HuH-7.5 (cell line): ENCODE measurements at regions not wholly inside any gene's neighbourhood (a gene's known extent, or its start where the extent isn't known, plus 50 kb on each side); places are given as distances from the start of the nearest gene placed in this dataset.

Source experiments
- DNase-seq: peaks from one replicate; pipeline ENCODE4 v3.0.0; 2011; ENCODE audit warnings: low spot score

- DNase-seq, result no peak
Observed at GRCh38 chr13:109397285-109397684, 389.1 kb downstream of the IRS2 start.

GRCh38 chr13:109396266-109396665 is 390.1 kb downstream of the IRS2 start:
- DNase-seq, result no peak

GRCh38 chr13:109395014-109395413 is 391.4 kb downstream of the IRS2 start:
- DNase-seq, result no peak

- no peak for DNase-seq
Observed at GRCh38 chr13:109394311-109394988, 391.9 kb downstream of the IRS2 start.

- DNase-seq, result no peak
Observed at GRCh38 chr13:109393045-109393444, 393.3 kb downstream of the IRS2 start.

GRCh38 chr13:109390391-109390790 is 396.0 kb downstream of the IRS2 start:
- DNase-seq, result no peak

- DNase-seq, result no peak
Observed at GRCh38 chr13:109389892-109390345, 396.5 kb downstream of the IRS2 start.

- DNase-seq, result no peak
Observed at GRCh38 chr13:109389456-109389855, 396.9 kb downstream of the IRS2 start.

- DNase-seq, result no peak
Observed at GRCh38 chr13:109387471-109387870, 398.9 kb downstream of the IRS2 start.

GRCh38 chr13:109385242-109385560 is 401.2 kb downstream of the IRS2 start:
- no peak for DNase-seq

- DNase-seq, result no peak
Observed at GRCh38 chr13:109384491-109385241, 401.7 kb downstream of the IRS2 start.

- no peak for DNase-seq
Observed at GRCh38 chr13:109383683-109384082, 402.7 kb downstream of the IRS2 start.

- no peak for DNase-seq
Observed at GRCh38 chr13:109381546-109382180, 404.7 kb downstream of the IRS2 start.

- no peak for DNase-seq
Observed at GRCh38 chr13:109380457-109380856, 405.9 kb downstream of the IRS2 start.

GRCh38 chr13:109379930-109380329 is 406.5 kb downstream of the IRS2 start:
- no peak for DNase-seq

GRCh38 chr13:109376936-109377335 is 409.4 kb downstream of the IRS2 start:
- no peak for DNase-seq

- DNase-seq, result no peak
Observed at GRCh38 chr13:109374609-109375200, 411.7 kb downstream of the IRS2 start.

- no peak for DNase-seq
Observed at GRCh38 chr13:109372666-109373065, 413.7 kb downstream of the IRS2 start.

GRCh38 chr13:109371066-109371465 is 415.3 kb downstream of the IRS2 start:
- DNase-seq, result no peak

GRCh38 chr13:109370496-109370895 is 415.9 kb downstream of the IRS2 start:
- no peak for DNase-seq

GRCh38 chr13:109369353-109370052 is 416.9 kb downstream of the IRS2 start:
- no peak for DNase-seq

GRCh38 chr13:109368230-109368629 is 418.2 kb downstream of the IRS2 start:
- no peak for DNase-seq
